Fibroblast of upper back skin (primary cell): ENCODE measurements at regions not wholly inside any gene's neighbourhood (a gene's known extent, or its start where the extent isn't known, plus 50 kb on each side); places are given as distances from the start of the nearest gene placed in this dataset.

Source experiments
- DNase-seq: peaks from one replicate; pipeline ENCODE4 v3.0.0-alpha.2; 2013

DNA sequence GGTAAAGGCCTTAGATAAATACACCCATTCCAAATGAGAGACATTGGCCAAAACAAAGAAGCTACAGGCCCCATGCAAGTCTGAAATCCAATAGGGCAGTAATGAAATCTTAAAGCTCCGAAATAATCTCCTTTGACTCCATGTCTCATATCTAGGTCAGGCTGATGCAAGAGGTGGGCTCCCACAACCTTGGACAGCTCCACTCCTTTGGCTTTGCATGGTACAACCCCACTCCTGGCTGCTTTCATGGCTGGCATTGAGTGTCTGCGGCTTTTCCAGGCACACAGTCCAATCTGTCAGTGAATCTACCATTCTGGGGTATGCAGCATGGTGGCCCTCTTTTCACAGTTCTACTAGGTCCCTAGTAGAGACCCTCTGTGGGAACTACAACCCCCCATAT lies 762.5 kb downstream of the LIG4 start:
- DNase-seq = no peak

- peak; percentile 89 for DNase-seq
Observed at GRCh38 chr13:107450931-107451330, 764.4 kb downstream of the LIG4 start.

GRCh38 chr13:107450431-107450830 lies 764.9 kb downstream of the LIG4 start:
- DNase-seq = no peak

GRCh38 chr13:107447591-107447990 lies 767.7 kb downstream of the LIG4 start:
- no peak for DNase-seq

DNA sequence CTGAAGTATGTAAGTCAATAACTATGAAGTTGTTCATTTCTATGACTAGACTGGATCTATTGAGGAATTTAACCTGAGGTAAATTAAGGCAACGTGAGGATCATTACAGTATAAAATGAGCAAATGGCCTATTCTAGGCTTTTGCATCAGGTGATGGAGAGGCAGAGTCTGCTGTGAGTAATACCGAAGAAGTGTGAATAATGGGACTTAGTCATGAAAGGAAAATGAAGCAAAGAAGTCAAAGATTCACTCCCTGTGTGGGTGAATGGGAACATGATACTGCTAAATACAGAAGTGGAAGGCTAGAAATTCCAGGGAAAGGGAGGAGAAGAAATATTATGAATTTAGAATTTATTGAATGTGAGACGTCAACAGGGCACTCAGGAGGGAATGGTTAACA lies 774.1 kb downstream of the LIG4 start:
- DNase-seq = peak; percentile 55

DNA sequence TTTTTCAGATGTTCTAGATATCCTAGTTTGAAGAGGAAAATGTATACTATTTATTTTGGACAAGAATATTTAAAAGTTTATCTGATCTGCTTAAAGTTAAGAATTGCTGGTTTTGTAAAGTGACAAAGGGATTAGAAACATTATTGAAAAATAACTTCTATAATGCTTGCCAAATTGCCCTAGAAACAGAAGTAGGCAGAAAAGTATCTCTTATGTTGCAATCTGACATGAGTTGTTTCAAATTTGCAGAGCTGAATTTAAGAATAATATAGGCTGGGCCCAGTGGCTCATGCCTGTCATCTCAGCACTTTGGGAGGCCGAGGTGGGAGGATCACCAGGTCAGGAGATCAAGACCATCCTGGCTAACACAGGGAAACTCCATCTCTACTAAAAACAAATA lies 777.1 kb downstream of the LIG4 start:
- no peak for DNase-seq

- DNase-seq = no peak
Observed at GRCh38 chr13:107434347-107434746, 781.0 kb downstream of the LIG4 start.

GRCh38 chr13:107427536-107427935 lies 787.8 kb downstream of the LIG4 start:
- DNase-seq = no peak

GRCh38 chr13:107422421-107422820 lies 792.9 kb downstream of the LIG4 start:
- no peak for DNase-seq

GRCh38 chr13:107421951-107422350 lies 793.4 kb downstream of the LIG4 start:
- DNase-seq = peak; percentile 2

DNA sequence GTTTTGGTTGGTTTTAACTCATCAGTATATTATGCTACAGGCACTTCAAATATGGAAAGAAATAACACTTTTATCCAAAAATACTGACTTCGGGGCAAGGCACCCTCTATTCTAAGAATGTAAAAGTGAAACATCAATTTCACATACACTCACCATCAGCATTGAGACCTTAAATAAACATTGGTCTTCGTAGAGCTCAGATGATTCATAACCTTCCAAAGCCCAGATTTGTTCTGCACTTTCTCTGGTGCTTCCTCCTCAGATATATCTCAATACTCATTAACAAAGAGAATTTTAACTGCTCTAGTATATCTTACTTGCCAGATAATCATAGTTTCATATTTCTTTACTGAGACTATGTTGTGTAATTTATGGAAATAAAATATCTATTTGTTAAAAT lies 794.3 kb downstream of the LIG4 start:
- peak; percentile 5 for DNase-seq

- no peak for DNase-seq
Observed at GRCh38 chr13:107413005-107413404, 802.3 kb downstream of the LIG4 start.

GRCh38 chr13:107407074-107407473 lies 808.3 kb downstream of the LIG4 start:
- DNase-seq = no peak

GRCh38 chr13:107395927-107396662 lies 819.2 kb downstream of the LIG4 start:
- no peak for DNase-seq

DNA sequence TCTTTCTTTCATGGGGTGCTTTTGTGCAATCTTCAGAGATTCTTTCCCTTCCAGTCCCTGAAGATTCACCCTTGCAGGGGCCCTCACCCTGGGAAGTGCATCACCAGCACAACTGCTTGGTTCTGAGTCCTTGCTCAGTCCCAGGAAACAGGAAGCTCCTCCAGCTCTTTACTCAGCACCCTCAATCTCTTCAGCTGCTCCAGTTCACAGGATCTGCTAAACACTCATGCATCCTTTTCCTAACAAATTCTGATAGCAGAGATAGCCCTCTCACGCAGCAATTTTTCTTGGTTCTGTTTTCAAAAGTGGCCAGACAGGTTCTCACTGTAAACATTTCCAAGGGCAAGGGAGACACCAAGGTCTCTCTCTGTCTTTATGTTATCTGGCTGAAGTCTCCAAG lies 823.1 kb downstream of the LIG4 start:
- no peak for DNase-seq

DNA sequence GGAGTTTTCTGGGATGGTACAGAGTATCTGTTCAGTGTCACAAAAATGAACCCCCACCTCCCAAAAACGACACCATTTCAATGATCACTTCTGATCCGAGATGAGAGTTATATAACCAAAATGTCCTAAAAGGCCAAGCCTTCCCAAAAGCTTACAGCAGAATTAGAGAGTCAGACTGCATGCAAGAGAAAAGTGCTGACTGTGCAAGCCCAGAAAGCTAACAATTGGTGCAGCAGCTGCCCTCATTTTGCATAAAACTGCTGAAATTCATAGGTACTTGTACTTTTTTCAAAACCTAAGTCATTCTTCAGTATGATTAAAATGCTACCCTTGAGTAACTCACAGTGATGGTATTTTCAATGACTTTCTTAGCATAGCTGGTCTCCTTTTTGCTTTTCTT lies 819.6 kb upstream of the ARGLU1 start:
- DNase-seq = no peak

- DNase-seq = no peak
Observed at GRCh38 chr13:107379407-107380155, 811.6 kb upstream of the ARGLU1 start.

DNA sequence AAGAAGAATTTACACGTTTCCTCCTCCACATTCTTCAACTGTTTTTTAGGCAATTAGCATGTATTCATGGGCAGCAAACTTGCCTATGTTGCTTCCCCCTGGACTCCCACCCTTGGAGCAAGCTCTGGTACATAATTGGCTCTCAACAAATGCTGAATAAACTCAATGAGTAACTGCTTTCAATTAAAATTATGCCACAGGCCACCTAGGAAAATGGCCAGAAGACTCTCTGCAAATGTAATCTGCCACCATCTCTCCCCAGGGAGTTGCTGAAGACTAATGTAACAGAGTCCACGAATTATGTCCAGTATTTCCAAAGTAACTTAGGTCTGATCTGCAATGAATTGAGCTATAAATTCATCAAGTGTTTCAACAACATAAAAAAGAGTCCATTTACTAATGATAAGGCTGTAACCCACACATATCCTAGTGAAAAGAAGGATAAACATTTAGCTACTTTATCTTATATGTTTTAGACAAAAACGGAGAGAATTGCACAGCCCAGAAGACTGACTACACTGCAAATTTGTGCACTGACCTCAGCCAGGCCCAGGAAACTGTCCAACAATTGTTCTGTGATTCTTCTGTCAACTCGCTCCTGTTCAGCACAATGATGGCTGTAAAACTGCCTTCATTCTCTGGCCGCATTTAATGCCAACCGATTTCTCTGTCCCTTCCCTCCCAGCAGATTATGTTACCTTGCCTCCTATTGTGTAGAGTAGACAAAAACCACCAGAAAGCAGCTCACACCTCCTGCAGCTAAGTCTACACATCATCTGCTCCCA lies 808.6 kb upstream of the ARGLU1 start:
- no peak for DNase-seq

GRCh38 chr13:107375701-107376340 lies 807.9 kb upstream of the ARGLU1 start:
- DNase-seq = no peak

- peak; percentile 28 for DNase-seq
Observed at GRCh38 chr13:107374038-107374437, 806.1 kb upstream of the ARGLU1 start.

DNA sequence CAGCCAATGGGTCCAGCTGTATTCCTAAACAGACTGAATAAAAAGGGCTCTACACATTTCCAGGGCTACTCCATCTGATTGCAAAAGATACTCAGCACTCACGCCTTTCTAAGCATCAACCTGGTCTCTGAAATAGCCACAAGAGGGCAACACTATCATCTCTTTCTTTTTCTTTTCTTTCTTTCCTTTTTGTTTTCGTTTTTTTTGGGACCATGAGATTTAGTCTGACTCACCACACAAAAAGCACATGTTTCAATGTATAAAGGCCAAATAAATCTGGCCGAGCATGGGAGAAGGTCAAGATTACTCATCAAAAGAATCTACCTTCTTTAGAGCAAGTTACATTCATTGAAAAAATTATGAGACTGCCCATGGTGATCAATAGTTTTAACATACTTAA lies 805.6 kb upstream of the ARGLU1 start:
- DNase-seq = peak; percentile 72

- DNase-seq = peak; percentile 66
Observed at GRCh38 chr13:107370015-107370785, 802.3 kb upstream of the ARGLU1 start.
